Cardiac fibroblast (primary cell): ENCODE measurements at regions not wholly inside any gene's neighbourhood (a gene's known extent, or its start where the extent isn't known, plus 50 kb on each side); places are given as distances from the start of the nearest gene placed in this dataset.

ENCODE experiments used
- DNase-seq, 2 donors: peaks; one replicate each; pipeline versions ENCODE4 v3.0.0 to v3.0.0-alpha.2; 2010; ENCODE audit warnings: low read depth in 2 of 2
- H3K4me3 ChIP-seq, 2 donors: replicated peaks in 1 of 2; 1 replicate in 1 of 2; 2 replicates in 1 of 2; pipeline ENCODE4 v1.5.1; 2011; ENCODE audit warnings: low read depth in 2 of 2, low read length in 2 of 2, mild to moderate bottlenecking in 2 of 2, moderate library complexity in 1 of 2
- CTCF ChIP-seq: IDR thresholded peaks from one replicate; pipeline ENCODE4 v1.5.1; 2011; ENCODE audit warnings: low read depth, mild to moderate bottlenecking, low read length, inconsistent platforms

- no peak for DNase-seq
- no peak for TF ChIP-seq CTCF
- no peak overlapping the region for H3K4me3 ChIP-seq
Observed at GRCh38 chr4:81375745-81376144, 96.0 kb downstream of the RASGEF1B start.

DNA sequence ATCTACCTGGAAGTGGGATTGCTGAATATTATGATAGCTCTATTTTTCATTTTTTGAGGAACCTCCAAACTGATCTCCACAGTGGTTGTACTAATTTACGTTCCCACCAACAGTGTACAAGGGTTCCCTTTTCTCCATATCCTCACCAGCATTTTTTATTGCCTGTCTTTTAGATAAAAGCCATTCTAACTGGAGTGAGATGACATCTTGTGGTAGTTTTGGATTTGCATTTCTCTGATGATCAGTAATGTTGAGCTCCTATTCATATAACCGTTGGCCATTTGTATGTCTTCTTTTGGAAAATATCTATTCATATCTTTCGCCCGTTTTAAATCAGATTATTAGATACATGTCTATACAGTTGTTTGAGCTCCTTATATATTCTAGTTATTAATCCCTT, 101.8 kb downstream of the RASGEF1B start:
- TF ChIP-seq CTCF: no peak
- H3K4me3 ChIP-seq: no peak overlapping the region
- DNase-seq: peak; percentile 12 to 24

- H3K4me3 ChIP-seq: no peak overlapping the region
- TF ChIP-seq CTCF: no peak
- no peak for DNase-seq
Observed at GRCh38 chr4:81366779-81367178, 104.9 kb downstream of the RASGEF1B start.

GRCh38 chr4:81360737-81361136, 111.0 kb downstream of the RASGEF1B start:
- no peak for TF ChIP-seq CTCF
- H3K4me3 ChIP-seq: no peak overlapping the region
- peak in 1 of 2 donors; percentile 11 for DNase-seq

DNA sequence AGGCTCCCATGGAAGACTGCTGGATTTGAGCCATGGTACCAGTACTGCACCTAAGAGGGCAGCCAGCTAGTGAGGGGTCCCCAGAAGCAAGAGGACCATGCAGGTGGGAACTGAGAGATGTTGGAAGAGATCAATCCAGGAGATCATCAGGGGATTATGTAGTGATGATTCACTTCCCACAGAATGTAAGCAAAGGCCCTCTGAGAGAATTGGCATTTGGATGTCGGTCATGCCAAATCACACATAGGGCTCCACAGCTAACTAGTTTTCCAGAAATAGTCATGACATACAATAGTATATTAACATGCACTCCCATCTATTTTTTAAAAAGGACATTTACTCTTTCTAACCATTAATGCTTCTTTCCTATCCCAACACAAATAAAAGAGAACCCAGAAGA, 112.5 kb downstream of the RASGEF1B start:
- no peak for TF ChIP-seq CTCF
- H3K4me3 ChIP-seq: no peak overlapping the region
- peak in 1 of 2 donors; percentile 40 for DNase-seq

- no peak for DNase-seq
- H3K4me3 ChIP-seq: no peak overlapping the region
- TF ChIP-seq CTCF: no peak
Observed at GRCh38 chr4:81358154-81358553, 113.6 kb downstream of the RASGEF1B start.

DNA sequence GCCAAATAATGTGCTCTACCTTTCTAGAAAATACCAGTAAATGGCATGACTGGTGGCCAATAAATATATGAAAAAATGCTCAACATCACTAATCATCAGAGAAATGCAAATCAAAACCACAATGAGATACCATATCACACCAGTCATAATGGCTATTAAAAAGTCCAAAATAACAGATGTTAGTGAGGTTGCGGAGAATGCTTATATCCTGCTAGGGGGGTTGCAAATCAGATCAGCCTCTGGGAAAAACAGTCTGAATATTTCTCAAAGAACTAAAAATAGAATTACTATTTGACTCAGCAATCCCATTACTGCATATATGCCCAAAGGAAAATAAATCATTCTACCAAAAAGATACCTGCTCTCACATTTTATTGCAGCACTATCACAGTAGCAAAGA, 115.1 kb downstream of the RASGEF1B start:
- no peak for DNase-seq
- no peak for TF ChIP-seq CTCF
- no peak overlapping the region for H3K4me3 ChIP-seq
